HEK293 (cell line): ENCODE measurements at regions not wholly inside any gene's neighbourhood (a gene's known extent, or its start where the extent isn't known, plus 50 kb on each side); places are given as distances from the start of the nearest gene placed in this dataset.

Experiments
- KLF10 ChIP-seq: fragments of 450-650 bp; IDR thresholded peaks from 2 replicates; pipeline ENCODE4 v1.5.1; 2018; ENCODE audit warnings: missing biosample characterization, mild to moderate bottlenecking, missing genetic modification characterization
- ZBTB1 ChIP-seq: fragments of 450-650 bp; formaldehyde crosslinking; IDR thresholded peaks from 2 replicates; pipeline ENCODE4 v1.5.1; 2016; ENCODE audit warnings: missing biosample characterization, missing genetic modification characterization
- ZBTB7A ChIP-seq: fragments of 450-650 bp; formaldehyde crosslinking; IDR thresholded peaks from 2 replicates; pipeline ENCODE4 v1.5.1; 2016; ENCODE audit warnings: low read depth, missing biosample characterization, missing genetic modification characterization
- ZNF211 ChIP-seq: fragments of 450-650 bp; formaldehyde crosslinking; IDR thresholded peaks from 2 replicates; pipeline ENCODE4 v1.5.1; 2016; ENCODE audit warnings: low read depth, missing biosample characterization, missing genetic modification characterization
- ZNF23 ChIP-seq: fragments of 450-650 bp; formaldehyde crosslinking; IDR thresholded peaks from 2 replicates; pipeline ENCODE4 v1.5.1; 2016; ENCODE audit warnings: missing biosample characterization, missing genetic modification characterization, borderline replicate concordance
- ZNF24 ChIP-seq: fragments of 450-650 bp; formaldehyde crosslinking; IDR thresholded peaks from 2 replicates; pipeline ENCODE4 v1.5.1; 2016; ENCODE audit warnings: missing biosample characterization, missing genetic modification characterization
- ZNF302 ChIP-seq: fragments of 450-650 bp; formaldehyde crosslinking; IDR thresholded peaks from 2 replicates; pipeline ENCODE4 v1.5.1; 2016; ENCODE audit warnings: missing biosample characterization, missing genetic modification characterization, low read depth
- ZNF324 ChIP-seq: fragments of 450-650 bp; formaldehyde crosslinking; IDR thresholded peaks from 2 replicates; pipeline ENCODE4 v1.5.1; 2016; ENCODE audit warnings: missing biosample characterization, missing genetic modification characterization
- TF ChIP-seq, protein P1 (sequence below): fragments of 450-650 bp; formaldehyde crosslinking; IDR thresholded peaks from 2 replicates; pipeline ENCODE4 v1.5.1; 2016; ENCODE audit warnings: missing biosample characterization, missing genetic modification characterization
- TF ChIP-seq, protein P2 (sequence below): fragments of 450-650 bp; formaldehyde crosslinking; IDR thresholded peaks from 2 replicates; pipeline ENCODE4 v1.5.1; 2016; ENCODE audit warnings: missing biosample characterization, missing genetic modification characterization
- TF ChIP-seq, protein P3 (sequence below): sonication (generic); formaldehyde crosslinking; IDR thresholded peaks from 2 replicates; pipeline ENCODE4 v1.8.1; 2022; ENCODE audit warnings: mild to moderate bottlenecking, moderate library complexity, missing genetic modification reagents

DNA sequence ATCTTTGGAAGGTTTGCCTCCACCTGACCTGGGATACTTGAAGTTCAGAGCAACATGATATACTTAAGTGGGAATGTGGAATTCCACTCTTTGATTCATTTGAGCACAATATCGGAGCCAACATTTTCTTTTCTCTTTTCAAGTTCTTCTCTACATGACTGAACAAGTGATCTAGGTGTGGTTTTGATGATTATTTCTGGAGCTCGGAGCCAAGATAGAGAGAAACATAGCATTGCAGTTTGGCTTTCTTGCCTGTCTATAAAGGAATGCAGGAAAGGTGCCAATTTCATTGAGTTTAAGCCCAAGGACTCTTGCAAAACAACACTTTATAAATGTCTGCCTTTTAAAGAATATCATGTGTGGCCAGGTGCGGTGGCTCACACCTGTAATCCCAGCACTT lies 124.2 kb upstream of the FAM83B start:
- TF ChIP-seq, protein P1, sequence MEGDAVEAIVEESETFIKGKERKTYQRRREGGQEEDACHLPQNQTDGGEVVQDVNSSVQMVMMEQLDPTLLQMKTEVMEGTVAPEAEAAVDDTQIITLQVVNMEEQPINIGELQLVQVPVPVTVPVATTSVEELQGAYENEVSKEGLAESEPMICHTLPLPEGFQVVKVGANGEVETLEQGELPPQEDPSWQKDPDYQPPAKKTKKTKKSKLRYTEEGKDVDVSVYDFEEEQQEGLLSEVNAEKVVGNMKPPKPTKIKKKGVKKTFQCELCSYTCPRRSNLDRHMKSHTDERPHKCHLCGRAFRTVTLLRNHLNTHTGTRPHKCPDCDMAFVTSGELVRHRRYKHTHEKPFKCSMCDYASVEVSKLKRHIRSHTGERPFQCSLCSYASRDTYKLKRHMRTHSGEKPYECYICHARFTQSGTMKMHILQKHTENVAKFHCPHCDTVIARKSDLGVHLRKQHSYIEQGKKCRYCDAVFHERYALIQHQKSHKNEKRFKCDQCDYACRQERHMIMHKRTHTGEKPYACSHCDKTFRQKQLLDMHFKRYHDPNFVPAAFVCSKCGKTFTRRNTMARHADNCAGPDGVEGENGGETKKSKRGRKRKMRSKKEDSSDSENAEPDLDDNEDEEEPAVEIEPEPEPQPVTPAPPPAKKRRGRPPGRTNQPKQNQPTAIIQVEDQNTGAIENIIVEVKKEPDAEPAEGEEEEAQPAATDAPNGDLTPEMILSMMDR (tag by site-specific recombination), result no peak
- TF ChIP-seq ZNF324 (tag by site-specific recombination) (no peak), KLF10 (tag by site-specific recombination) (no peak), ZNF23 (no peak), ZBTB1 (tag by site-specific recombination) (no peak), ZNF302 (no peak), ZNF24 (no peak), ZBTB7A (tag by site-specific recombination) (no peak), ZNF211 (no peak)
- TF ChIP-seq, protein P2, sequence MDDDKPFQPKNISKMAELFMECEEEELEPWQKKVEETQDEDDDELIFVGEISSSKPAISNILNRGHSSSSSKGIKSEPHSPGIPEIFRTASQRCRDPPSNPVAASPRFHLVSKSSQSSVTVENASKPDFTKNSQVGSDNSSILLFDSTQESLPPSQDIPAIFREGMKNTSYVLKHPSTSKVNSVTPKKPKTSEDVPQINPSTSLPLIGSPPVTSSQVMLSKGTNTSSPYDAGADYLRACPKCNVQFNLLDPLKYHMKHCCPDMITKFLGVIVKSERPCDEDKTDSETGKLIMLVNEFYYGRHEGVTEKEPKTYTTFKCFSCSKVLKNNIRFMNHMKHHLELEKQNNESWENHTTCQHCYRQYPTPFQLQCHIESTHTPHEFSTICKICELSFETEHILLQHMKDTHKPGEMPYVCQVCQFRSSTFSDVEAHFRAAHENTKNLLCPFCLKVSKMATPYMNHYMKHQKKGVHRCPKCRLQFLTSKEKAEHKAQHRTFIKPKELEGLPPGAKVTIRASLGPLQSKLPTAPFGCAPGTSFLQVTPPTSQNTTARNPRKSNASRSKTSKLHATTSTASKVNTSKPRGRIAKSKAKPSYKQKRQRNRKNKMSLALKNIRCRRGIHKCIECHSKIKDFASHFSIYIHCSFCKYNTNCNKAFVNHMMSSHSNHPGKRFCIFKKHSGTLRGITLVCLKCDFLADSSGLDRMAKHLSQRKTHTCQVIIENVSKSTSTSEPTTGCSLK (tag by site-specific recombination), result no peak
- TF ChIP-seq, protein P3, sequence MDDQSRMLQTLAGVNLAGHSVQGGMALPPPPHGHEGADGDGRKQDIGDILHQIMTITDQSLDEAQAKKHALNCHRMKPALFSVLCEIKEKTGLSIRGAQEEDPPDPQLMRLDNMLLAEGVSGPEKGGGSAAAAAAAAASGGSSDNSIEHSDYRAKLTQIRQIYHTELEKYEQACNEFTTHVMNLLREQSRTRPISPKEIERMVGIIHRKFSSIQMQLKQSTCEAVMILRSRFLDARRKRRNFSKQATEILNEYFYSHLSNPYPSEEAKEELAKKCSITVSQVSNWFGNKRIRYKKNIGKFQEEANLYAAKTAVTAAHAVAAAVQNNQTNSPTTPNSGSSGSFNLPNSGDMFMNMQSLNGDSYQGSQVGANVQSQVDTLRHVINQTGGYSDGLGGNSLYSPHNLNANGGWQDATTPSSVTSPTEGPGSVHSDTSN (CRISPR knock-in tag), result no peak
